Upper lobe of right lung (tissue), 1 donor: ENCODE measurements at regions not wholly inside any gene's neighbourhood (a gene's known extent, or its start where the extent isn't known, plus 50 kb on each side); places are given as distances from the start of the nearest gene placed in this dataset.

Source experiments
- ATAC-seq: fragments of 200-7000 bp; cut with Tn5 transposase; one replicate; pipeline ENCODE4 v1.9.1; 2020; ENCODE audit warnings: mild to moderate bottlenecking, moderate library complexity
- DNase-seq: peaks from one replicate; pipeline ENCODE4 v3.0.0-alpha.2; 2020
- H3K27ac ChIP-seq: fragments of 200-600 bp; one replicate; pipeline ENCODE4 v1.8.0; 2022
- H3K27me3 ChIP-seq: fragments of 200-600 bp; one replicate; pipeline ENCODE4 v1.8.0; 2022; ENCODE audit warnings: mild to moderate bottlenecking
- H3K36me3 ChIP-seq: fragments of 200-600 bp; one replicate; pipeline ENCODE4 v1.8.0; 2022
- H3K4me1 ChIP-seq: fragments of 200-600 bp; one replicate; pipeline ENCODE4 v1.8.0; 2022
- H3K4me3 ChIP-seq: fragments of 200-600 bp; one replicate; pipeline ENCODE4 v1.8.0; 2022; ENCODE audit warnings: mild to moderate bottlenecking
- H3K9me3 ChIP-seq: fragments of 200-600 bp; one replicate; pipeline ENCODE4 v1.8.0; 2022
- intact Hi-C: fragments of 100-400 bp; cut with DNase I; formaldehyde crosslinking; loops from one replicate; pipeline ENCODE4 v1.11.0; 2022
- TF ChIP-seq, protein P1 (sequence below): fragments of 200-600 bp; IDR thresholded peaks from one replicate; pipeline ENCODE4 v1.8.0; 2022; ENCODE audit warnings: antibody characterized with exemption
- donor health status: DM: no; HTN: yes; CAD: no; lungs with severe emphysema.

DNA sequence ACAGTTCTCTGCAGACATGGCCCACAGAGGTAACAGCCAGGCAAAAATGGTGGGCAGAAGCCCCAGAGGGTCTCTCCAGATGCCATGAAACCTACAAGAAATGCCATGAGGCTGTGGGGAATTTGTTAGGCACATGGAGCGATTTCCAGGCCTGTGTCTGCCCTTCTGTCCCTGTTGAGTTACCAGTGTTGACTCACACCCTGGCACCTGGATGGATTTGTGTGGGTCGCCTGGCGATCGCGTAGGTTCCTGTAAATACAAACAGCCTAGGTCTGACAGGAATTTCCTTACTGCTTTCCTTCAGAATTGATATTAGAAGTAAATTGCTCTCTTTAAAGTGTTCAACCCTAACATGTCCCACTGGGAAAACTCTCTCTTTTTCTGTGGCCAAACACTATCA lies 164.9 kb upstream of the EEPD1 start:
- Histone ChIP-seq H3K27ac (no peak overlapping the region), H3K9me3 (no peaks in the 10 kb centered on the region), H3K27me3 (no peaks in the 10 kb centered on the region), H3K36me3 (no peaks in the 10 kb centered on the region), H3K4me1 (no peaks in the 10 kb centered on the region), H3K4me3 (no peak overlapping the region)
- ATAC-seq (no peak), DNase-seq (no peak)
- TF ChIP-seq, protein P1, sequence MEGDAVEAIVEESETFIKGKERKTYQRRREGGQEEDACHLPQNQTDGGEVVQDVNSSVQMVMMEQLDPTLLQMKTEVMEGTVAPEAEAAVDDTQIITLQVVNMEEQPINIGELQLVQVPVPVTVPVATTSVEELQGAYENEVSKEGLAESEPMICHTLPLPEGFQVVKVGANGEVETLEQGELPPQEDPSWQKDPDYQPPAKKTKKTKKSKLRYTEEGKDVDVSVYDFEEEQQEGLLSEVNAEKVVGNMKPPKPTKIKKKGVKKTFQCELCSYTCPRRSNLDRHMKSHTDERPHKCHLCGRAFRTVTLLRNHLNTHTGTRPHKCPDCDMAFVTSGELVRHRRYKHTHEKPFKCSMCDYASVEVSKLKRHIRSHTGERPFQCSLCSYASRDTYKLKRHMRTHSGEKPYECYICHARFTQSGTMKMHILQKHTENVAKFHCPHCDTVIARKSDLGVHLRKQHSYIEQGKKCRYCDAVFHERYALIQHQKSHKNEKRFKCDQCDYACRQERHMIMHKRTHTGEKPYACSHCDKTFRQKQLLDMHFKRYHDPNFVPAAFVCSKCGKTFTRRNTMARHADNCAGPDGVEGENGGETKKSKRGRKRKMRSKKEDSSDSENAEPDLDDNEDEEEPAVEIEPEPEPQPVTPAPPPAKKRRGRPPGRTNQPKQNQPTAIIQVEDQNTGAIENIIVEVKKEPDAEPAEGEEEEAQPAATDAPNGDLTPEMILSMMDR, result no peak
- intact Hi-C loops, result loop anchor here (5.0 kb wide), 1 partner anchor 309 kb away; no protein-coding TSS in a partner anchor

DNA sequence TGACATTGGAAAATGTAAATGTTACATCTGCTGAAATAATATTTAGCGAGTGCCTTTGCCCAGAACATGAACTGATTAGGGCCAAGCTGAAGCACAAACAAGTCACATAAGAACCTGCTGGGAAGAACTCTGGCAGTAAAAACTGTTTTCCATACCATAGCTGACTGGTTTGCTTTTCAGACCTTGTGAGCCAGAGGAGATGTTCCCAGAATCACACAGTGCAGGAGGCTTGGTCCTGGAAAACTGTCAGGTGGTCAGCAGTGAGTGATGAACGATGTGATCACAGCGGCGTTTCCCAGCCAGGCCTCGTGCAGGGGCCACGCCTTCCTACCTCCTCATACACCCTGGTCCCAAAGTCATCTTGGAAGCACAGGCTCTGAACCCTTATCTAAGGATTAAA lies 164.2 kb upstream of the EEPD1 start:
- H3K27me3 ChIP-seq, result no peaks in the 10 kb centered on the region
- intact Hi-C loops, result loop anchor here (5.0 kb wide), 1 partner anchor 308 kb away; no protein-coding TSS in a partner anchor
- ATAC-seq, result no peak
- H3K9me3 ChIP-seq, result no peaks in the 10 kb centered on the region
- no peaks in the 10 kb centered on the region for H3K36me3 ChIP-seq
- H3K27ac ChIP-seq, result no peak overlapping the region
- TF ChIP-seq, protein P1, result no peak
- DNase-seq, result no peak
- H3K4me1 ChIP-seq, result no peaks in the 10 kb centered on the region
- no peak overlapping the region for H3K4me3 ChIP-seq

DNA sequence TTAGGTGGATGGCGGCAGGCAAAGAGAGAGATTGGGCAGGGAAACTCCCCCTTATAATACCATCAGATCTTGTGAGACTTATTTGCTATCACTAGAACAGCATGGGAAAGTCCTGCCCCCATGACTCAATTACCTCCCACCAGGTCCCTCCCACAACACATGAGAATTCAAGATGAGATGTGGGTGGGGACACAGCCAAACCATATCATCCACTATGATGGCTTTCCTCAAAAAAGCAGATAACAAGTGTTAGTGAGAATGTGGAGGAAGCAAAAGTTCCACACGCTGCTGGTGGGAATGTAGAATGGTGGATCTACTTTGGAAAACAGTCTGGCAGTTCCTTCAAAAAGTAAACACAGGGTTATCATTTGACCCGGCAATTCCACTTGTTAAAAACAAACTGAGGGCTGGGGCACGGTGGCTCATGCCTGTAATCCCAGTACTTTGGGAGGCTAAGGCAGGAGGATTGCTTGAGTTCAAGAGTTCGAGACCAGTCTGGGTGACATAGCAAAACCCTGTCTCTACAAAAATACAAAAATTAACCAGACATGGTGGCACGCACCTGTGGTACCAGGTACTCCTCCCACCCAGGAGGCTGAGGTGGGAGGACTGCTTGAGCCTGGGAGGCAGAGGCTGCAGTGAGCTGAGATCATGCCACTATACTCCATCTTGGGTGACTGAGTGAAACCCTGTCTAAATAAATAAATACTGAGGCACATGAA lies 161.4 kb upstream of the EEPD1 start:
- H3K27ac ChIP-seq, result no peak overlapping the region
- TF ChIP-seq, protein P1, result no peak
- no peaks in the 10 kb centered on the region for H3K36me3 ChIP-seq
- no peak overlapping the region for H3K4me3 ChIP-seq
- H3K4me1 ChIP-seq, result no peaks in the 10 kb centered on the region
- DNase-seq, result no peak
- H3K27me3 ChIP-seq, result no peaks in the 10 kb centered on the region
- no peaks in the 10 kb centered on the region for H3K9me3 ChIP-seq
- no peak for ATAC-seq
- intact Hi-C loops, result no loop called here

DNA sequence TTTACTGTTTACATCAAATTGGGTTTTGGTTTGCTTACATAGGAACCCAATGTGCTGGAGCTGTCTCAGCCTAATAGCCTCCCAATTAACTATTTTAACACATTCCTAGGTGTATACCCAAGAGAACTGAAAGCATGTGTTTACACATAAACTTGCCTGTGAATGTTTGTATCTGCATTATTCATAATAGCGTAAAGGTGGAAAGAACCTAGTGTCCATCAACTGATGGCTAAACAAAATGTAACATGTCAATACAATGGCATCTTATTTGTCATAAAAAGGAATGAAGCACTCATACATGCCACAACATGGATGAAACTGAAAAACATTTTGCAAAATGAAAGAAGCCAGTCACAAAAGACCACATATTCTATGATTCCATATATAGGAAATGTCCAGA lies 160.6 kb upstream of the EEPD1 start:
- H3K4me1 ChIP-seq, result no peaks in the 10 kb centered on the region
- TF ChIP-seq, protein P1, result no peak
- intact Hi-C loops, result no loop called here
- H3K27ac ChIP-seq, result no peak overlapping the region
- DNase-seq, result no peak
- no peaks in the 10 kb centered on the region for H3K9me3 ChIP-seq
- H3K4me3 ChIP-seq, result no peak overlapping the region
- ATAC-seq, result no peak
- no peaks in the 10 kb centered on the region for H3K27me3 ChIP-seq
- H3K36me3 ChIP-seq, result no peaks in the 10 kb centered on the region

DNA sequence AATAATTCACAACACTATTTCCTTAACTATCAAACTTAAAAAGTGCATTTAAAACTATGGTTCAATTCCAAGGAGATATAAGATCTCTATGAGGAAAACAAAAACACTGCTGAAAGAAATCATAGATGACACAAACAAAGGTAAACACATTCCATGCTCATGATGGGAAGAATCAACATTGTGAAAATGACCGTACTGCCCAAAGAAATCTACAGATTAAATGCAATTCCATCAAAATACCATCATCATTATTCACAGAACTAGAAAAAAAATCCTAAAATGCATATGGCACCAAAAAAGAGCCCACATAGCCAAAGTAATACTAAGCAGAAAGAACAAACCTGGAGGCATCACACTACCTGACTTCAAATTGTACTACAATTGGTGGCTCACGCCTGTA lies 159.9 kb upstream of the EEPD1 start:
- Histone ChIP-seq H3K27me3 (no peaks in the 10 kb centered on the region), H3K9me3 (no peaks in the 10 kb centered on the region), H3K4me1 (no peaks in the 10 kb centered on the region), H3K36me3 (no peaks in the 10 kb centered on the region), H3K27ac (no peak overlapping the region), H3K4me3 (no peak overlapping the region)
- no peak for DNase-seq
- TF ChIP-seq, protein P1, result no peak
- ATAC-seq, result no peak
- intact Hi-C loops, result no loop called here
